ENCODE measurements at regions not wholly inside any gene's neighbourhood (a gene's known extent, or its start where the extent isn't known, plus 50 kb on each side); places are given as distances from the start of the nearest gene placed in this dataset.

DNA sequence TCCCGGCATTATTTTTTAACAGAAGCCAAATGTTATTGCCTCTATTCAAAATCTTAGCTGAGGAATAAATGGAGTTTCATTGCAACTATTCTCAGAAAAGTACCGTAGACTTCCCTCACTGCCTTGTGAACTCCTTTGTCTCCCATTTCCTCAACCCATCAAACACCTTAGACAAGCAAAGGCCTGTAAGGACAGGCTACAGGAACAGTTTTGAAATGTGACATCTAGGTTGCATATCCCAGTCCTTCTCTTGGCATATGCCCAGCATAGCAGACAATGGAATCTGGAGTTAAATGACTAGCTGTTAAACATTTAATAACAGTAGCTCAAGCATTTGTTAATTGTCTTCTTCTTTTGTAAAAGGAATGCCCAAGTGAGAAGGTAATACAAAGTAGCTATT, 1371.7 kb downstream of the STIM2 start:
- Histone ChIP-seq H3K9me3 (ENCODE audit: control insufficient read depth in 1 of 2, low read length in 2 of 2) (peaks cover 0 to 2% of the 10 kb centered on the region in 2 donors), H3K4me1 (ENCODE audit: control insufficient read depth in 1 of 2, insufficient read depth in 2 of 2, low read length in 2 of 2) (no peaks in the 10 kb centered on the region), H3K9ac (ENCODE audit: low read depth in 1 of 2, low read length in 2 of 2) (no peak overlapping the region), H3K36me3 (ENCODE audit: control insufficient read depth in 1 of 2, insufficient read depth in 2 of 2, low read length in 2 of 2) (no peaks in the 10 kb centered on the region), H3K4me3 (ENCODE audit: low read depth in 1 of 2, low read length in 2 of 2) (no peak overlapping the region), H3K27me3 (ENCODE audit: control insufficient read depth in 1 of 2, insufficient read depth in 2 of 2, low read length in 2 of 2) (no peaks in the 10 kb centered on the region), H3K27ac (ENCODE audit: low read depth, low read length) (no peak overlapping the region)

DNA sequence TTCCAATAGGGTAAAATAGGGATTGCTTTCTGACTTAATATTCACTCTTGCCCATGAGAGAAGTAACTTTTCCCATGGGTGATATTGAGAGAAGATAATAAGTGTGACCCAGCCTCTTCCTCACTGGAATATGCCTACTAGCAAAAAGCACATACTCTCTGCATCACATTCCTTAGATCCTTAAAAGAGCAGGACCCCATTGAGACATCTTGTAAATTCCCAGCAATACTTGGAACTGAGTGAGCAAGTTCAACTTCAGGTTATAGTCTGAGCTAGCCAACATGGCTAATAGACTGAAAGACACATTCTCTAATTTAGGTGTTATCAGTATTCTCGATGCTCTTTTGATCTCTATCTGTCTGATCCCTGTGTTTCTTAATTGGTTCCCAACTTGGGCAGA, 1372.3 kb downstream of the STIM2 start:
- Histone ChIP-seq H3K36me3 (ENCODE audit: control insufficient read depth in 1 of 2, insufficient read depth in 2 of 2, low read length in 2 of 2) (no peaks in the 10 kb centered on the region), H3K4me3 (ENCODE audit: low read depth in 1 of 2, low read length in 2 of 2) (no peak overlapping the region), H3K9me3 (ENCODE audit: control insufficient read depth in 1 of 2, low read length in 2 of 2) (peaks cover 0 to 2% of the 10 kb centered on the region in 2 donors), H3K27ac (ENCODE audit: low read depth, low read length) (no peak overlapping the region), H3K27me3 (ENCODE audit: control insufficient read depth in 1 of 2, insufficient read depth in 2 of 2, low read length in 2 of 2) (no peaks in the 10 kb centered on the region), H3K4me1 (ENCODE audit: control insufficient read depth in 1 of 2, insufficient read depth in 2 of 2, low read length in 2 of 2) (no peaks in the 10 kb centered on the region), H3K9ac (ENCODE audit: low read depth in 1 of 2, low read length in 2 of 2) (no peak overlapping the region)

DNA sequence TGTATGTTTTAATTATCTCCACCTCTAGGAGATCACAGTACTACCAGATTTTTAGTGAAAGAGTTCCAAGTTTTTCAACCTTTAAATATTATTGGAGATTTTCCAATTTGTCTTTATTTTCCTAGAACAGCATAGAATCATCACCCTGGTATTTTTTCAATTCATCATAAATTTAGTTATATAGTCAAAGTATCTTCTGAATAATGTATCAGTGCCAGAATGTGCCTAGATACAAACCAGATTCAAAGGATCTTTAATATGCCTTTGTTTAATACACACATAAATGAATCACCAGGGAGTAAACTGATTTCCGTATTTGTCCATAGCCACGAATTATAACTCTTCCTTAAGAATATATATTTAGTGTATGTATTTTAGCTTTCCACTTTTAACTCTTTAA, 1373.1 kb downstream of the STIM2 start:
- Histone ChIP-seq H3K9ac (ENCODE audit: low read depth in 1 of 2, low read length in 2 of 2) (no peak overlapping the region), H3K27me3 (ENCODE audit: control insufficient read depth in 1 of 2, insufficient read depth in 2 of 2, low read length in 2 of 2) (no peaks in the 10 kb centered on the region), H3K36me3 (ENCODE audit: control insufficient read depth in 1 of 2, insufficient read depth in 2 of 2, low read length in 2 of 2) (no peaks in the 10 kb centered on the region), H3K9me3 (ENCODE audit: control insufficient read depth in 1 of 2, low read length in 2 of 2) (peaks cover 0 to 2% of the 10 kb centered on the region in 2 donors), H3K4me3 (ENCODE audit: low read depth in 1 of 2, low read length in 2 of 2) (no peak overlapping the region), H3K4me1 (ENCODE audit: control insufficient read depth in 1 of 2, insufficient read depth in 2 of 2, low read length in 2 of 2) (no peaks in the 10 kb centered on the region), H3K27ac (ENCODE audit: low read depth, low read length) (no peak overlapping the region)

DNA sequence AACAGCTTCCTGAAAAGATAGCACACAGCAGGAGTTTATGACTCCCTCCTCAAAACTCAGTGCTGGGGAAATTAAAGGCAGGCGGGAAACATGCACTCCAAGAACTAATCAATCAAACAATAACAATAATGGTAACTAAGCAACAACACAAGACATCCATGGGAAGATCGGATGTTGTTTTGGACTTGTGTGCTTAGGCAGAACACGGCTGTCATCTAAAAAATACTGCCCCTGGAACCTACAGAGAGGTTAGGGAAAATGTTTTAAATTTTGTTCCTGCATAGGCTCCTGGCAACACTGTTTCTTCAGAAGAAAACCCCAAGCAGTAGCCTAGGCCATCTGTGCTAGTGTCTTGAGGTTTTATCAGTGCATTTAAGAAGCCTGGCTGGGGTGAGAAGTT, 1378.2 kb downstream of the STIM2 start:
- H3K4me1 ChIP-seq (ENCODE audit: control insufficient read depth in 1 of 2, insufficient read depth in 2 of 2, low read length in 2 of 2) = no peaks in the 10 kb centered on the region
- H3K27me3 ChIP-seq (ENCODE audit: control insufficient read depth in 1 of 2, insufficient read depth in 2 of 2, low read length in 2 of 2) = no peaks in the 10 kb centered on the region
- no peaks in the 10 kb centered on the region for H3K36me3 ChIP-seq (ENCODE audit: control insufficient read depth in 1 of 2, insufficient read depth in 2 of 2, low read length in 2 of 2)
- no peak overlapping the region for H3K9ac ChIP-seq (ENCODE audit: low read depth in 1 of 2, low read length in 2 of 2)
- no peak overlapping the region for H3K4me3 ChIP-seq (ENCODE audit: low read depth in 1 of 2, low read length in 2 of 2)
- H3K9me3 ChIP-seq (ENCODE audit: control insufficient read depth in 1 of 2, low read length in 2 of 2) = no peaks in the 10 kb centered on the region
- no peak overlapping the region for H3K27ac ChIP-seq (ENCODE audit: low read depth, low read length)

DNA sequence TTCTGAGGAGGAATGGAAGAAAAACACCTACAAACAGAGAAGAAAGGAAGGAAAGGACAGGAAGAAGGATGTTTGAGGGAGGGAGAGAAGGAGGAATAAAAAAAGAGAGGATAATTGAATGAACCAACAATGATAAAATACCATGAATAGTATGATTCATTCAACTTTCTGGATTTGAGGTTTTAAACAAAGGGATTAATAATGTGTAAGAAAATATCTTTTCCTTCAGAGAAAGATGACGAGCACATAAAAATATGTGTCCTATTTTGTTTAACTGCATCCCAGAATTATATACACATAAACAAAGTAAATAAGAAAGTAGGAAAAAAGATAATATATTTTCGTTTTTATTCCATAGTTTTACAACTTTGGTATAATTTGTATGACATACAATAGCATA, 1380.4 kb downstream of the STIM2 start:
- Histone ChIP-seq H3K27ac (ENCODE audit: low read depth, low read length) (no peak overlapping the region), H3K4me3 (ENCODE audit: low read depth in 1 of 2, low read length in 2 of 2) (no peak overlapping the region), H3K27me3 (ENCODE audit: control insufficient read depth in 1 of 2, insufficient read depth in 2 of 2, low read length in 2 of 2) (no peaks in the 10 kb centered on the region), H3K9ac (ENCODE audit: low read depth in 1 of 2, low read length in 2 of 2) (no peak overlapping the region), H3K36me3 (ENCODE audit: control insufficient read depth in 1 of 2, insufficient read depth in 2 of 2, low read length in 2 of 2) (no peaks in the 10 kb centered on the region), H3K9me3 (ENCODE audit: control insufficient read depth in 1 of 2, low read length in 2 of 2) (no peaks in the 10 kb centered on the region), H3K4me1 (ENCODE audit: control insufficient read depth in 1 of 2, insufficient read depth in 2 of 2, low read length in 2 of 2) (no peaks in the 10 kb centered on the region)

DNA sequence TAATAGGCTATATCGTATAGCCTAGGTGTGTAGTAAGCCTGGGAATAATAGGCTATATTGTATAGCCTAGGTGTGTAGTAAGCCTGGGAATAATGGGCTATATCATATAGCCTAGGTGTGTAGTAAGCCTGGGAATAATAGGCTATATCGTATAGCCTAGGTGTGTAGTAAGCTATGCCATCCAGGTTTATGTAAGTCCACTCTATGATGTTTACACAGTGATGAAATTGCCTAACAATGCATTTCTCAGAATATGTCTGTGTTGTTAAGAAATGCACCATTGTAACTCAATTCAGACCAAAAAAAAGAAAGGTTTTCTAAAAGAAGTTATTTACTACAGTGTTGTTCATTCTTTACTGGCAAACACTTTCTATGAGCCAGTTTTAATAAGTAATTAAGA, 1387.2 kb downstream of the STIM2 start:
- H3K9me3 ChIP-seq (ENCODE audit: control insufficient read depth in 1 of 2, low read length in 2 of 2) = peaks cover 0 to 4% of the 10 kb centered on the region in 2 donors
- H3K9ac ChIP-seq (ENCODE audit: low read depth in 1 of 2, low read length in 2 of 2) = no peak overlapping the region
- no peak overlapping the region for H3K27ac ChIP-seq (ENCODE audit: low read depth, low read length)
- H3K4me3 ChIP-seq (ENCODE audit: low read depth in 1 of 2, low read length in 2 of 2) = no peak overlapping the region
- no peaks in the 10 kb centered on the region for H3K36me3 ChIP-seq (ENCODE audit: control insufficient read depth in 1 of 2, insufficient read depth in 2 of 2, low read length in 2 of 2)
- H3K4me1 ChIP-seq (ENCODE audit: control insufficient read depth in 1 of 2, insufficient read depth in 2 of 2, low read length in 2 of 2) = no peaks in the 10 kb centered on the region
- no peaks in the 10 kb centered on the region for H3K27me3 ChIP-seq (ENCODE audit: control insufficient read depth in 1 of 2, insufficient read depth in 2 of 2, low read length in 2 of 2)

DNA sequence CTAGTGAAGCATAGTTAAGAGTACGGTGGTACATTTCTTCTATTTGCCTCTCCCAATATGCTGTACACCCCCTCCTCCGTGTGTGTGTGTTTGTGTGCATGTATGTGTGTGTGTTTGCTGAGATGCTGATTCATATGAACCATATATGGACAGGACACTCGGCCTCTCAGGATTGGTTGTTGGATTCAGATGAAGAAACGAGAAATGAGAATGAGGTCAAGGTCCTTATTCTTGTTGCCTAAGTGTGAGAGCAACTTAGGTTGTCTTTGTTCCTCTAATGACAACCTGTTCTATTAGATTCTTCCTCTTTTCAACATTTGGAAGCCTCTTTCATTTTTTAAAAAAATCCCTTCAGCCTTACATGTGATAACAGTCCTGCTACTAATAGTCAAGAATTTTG, 1387.6 kb downstream of the STIM2 start:
- H3K9ac ChIP-seq (ENCODE audit: low read depth in 1 of 2, low read length in 2 of 2) = no peak overlapping the region
- no peaks in the 10 kb centered on the region for H3K36me3 ChIP-seq (ENCODE audit: control insufficient read depth in 1 of 2, insufficient read depth in 2 of 2, low read length in 2 of 2)
- peaks cover 0 to 4% of the 10 kb centered on the region in 2 donors for H3K9me3 ChIP-seq (ENCODE audit: control insufficient read depth in 1 of 2, low read length in 2 of 2)
- no peaks in the 10 kb centered on the region for H3K27me3 ChIP-seq (ENCODE audit: control insufficient read depth in 1 of 2, insufficient read depth in 2 of 2, low read length in 2 of 2)
- no peak overlapping the region for H3K4me3 ChIP-seq (ENCODE audit: low read depth in 1 of 2, low read length in 2 of 2)
- H3K4me1 ChIP-seq (ENCODE audit: control insufficient read depth in 1 of 2, insufficient read depth in 2 of 2, low read length in 2 of 2) = no peaks in the 10 kb centered on the region
- no peak overlapping the region for H3K27ac ChIP-seq (ENCODE audit: low read depth, low read length)

DNA sequence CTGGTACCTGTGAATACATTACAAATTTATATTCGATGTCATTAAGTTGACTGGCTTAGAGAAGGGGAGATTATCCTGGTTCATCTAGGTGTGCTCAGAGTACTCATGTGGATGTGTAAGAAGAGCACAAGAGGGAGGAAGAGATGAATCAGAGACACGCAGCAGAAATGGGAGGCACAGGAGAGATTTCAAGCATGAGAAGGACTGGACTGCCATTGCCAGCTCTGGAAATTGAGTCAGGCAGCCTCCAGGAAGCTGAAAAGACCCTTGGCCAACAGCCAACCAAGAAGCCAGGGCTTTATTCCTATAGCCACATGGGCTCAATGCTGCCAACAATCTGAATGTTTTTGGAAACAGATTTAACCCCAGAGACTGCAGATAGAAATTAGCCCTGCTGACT, 1390.0 kb downstream of the STIM2 start:
- Histone ChIP-seq H3K4me1 (ENCODE audit: control insufficient read depth in 1 of 2, insufficient read depth in 2 of 2, low read length in 2 of 2) (no peaks in the 10 kb centered on the region), H3K4me3 (ENCODE audit: low read depth in 1 of 2, low read length in 2 of 2) (no peak overlapping the region), H3K9ac (ENCODE audit: low read depth in 1 of 2, low read length in 2 of 2) (no peak overlapping the region), H3K27ac (ENCODE audit: low read depth, low read length) (no peak overlapping the region), H3K9me3 (ENCODE audit: control insufficient read depth in 1 of 2, low read length in 2 of 2) (peaks cover 4 to 5% of the 10 kb centered on the region in 2 donors), H3K36me3 (ENCODE audit: control insufficient read depth in 1 of 2, insufficient read depth in 2 of 2, low read length in 2 of 2) (no peaks in the 10 kb centered on the region), H3K27me3 (ENCODE audit: control insufficient read depth in 1 of 2, insufficient read depth in 2 of 2, low read length in 2 of 2) (no peaks in the 10 kb centered on the region)

DNA sequence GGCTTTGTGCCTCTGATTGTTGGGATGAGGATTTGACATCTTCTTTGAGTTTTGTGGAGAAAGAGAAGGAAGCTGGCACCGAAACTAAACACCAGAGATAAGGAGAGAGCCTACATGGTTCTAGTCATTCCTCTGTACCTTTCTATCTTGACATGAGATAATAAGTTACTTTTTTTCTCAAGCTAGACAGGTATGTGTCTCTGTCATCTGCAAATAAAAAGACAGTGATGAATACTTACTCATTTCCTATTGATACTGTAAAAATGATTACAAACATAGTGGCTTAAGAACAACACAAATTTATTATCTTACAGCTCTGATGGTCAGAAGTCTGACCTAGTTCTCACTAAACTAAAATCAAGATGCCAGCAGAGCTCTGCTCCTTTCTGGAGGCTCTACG, 1391.2 kb downstream of the STIM2 start:
- no peak overlapping the region for H3K9ac ChIP-seq (ENCODE audit: low read depth in 1 of 2, low read length in 2 of 2)
- no peaks in the 10 kb centered on the region for H3K36me3 ChIP-seq (ENCODE audit: control insufficient read depth in 1 of 2, insufficient read depth in 2 of 2, low read length in 2 of 2)
- H3K4me1 ChIP-seq (ENCODE audit: control insufficient read depth in 1 of 2, insufficient read depth in 2 of 2, low read length in 2 of 2) = no peaks in the 10 kb centered on the region
- H3K27ac ChIP-seq (ENCODE audit: low read depth, low read length) = no peak overlapping the region
- no peak overlapping the region for H3K4me3 ChIP-seq (ENCODE audit: low read depth in 1 of 2, low read length in 2 of 2)
- no peaks in the 10 kb centered on the region for H3K27me3 ChIP-seq (ENCODE audit: control insufficient read depth in 1 of 2, insufficient read depth in 2 of 2, low read length in 2 of 2)
- peaks cover 4 to 5% of the 10 kb centered on the region in 2 donors for H3K9me3 ChIP-seq (ENCODE audit: control insufficient read depth in 1 of 2, low read length in 2 of 2)

DNA sequence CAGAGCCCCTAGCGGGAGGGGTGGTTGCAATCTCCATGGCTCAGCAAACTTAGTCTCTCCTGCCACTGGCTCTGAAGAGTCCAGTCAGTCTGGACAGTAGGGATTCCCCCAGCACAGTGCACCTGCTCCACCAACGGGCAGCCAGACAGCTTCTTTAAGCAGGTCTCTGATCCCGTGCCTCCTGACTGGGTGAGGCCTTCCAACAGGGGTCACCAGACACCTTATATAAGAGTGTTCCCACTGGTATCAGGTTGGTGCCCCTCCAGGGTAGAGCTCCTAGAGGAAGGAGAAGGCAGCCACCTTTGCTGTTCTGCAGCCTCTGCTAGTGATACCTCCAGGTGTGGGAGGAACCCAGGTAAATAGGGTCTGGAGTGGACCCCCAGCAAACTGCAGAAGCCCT, 1393.4 kb downstream of the STIM2 start:
- peaks cover 5 to 9% of the 10 kb centered on the region in 2 donors for H3K9me3 ChIP-seq (ENCODE audit: control insufficient read depth in 1 of 2, low read length in 2 of 2)
- H3K27me3 ChIP-seq (ENCODE audit: control insufficient read depth in 1 of 2, insufficient read depth in 2 of 2, low read length in 2 of 2) = no peaks in the 10 kb centered on the region
- H3K4me1 ChIP-seq (ENCODE audit: control insufficient read depth in 1 of 2, insufficient read depth in 2 of 2, low read length in 2 of 2) = no peaks in the 10 kb centered on the region

DNA sequence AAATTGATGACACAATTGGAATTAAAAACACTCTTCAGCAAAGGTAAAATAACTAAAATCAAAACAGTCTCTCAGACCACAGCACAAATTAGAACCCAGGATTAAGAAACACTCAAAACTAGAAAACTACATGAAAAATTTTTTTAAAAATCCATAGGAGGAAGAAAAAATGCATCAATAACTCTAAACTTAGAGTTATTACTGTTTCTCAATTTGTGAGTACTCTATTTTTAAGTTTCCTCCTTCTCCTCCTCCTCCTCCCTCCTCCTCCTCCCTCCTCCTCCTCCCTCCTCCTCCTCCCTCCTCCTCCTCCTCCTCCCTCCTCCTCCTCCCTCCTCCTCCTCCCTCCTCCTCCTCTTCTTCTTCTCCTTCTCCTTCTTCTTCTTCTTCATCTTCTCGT, 1395.7 kb downstream of the STIM2 start:
- Histone ChIP-seq H3K4me1 (ENCODE audit: control insufficient read depth in 1 of 2, insufficient read depth in 2 of 2, low read length in 2 of 2) (no peaks in the 10 kb centered on the region), H3K4me3 (ENCODE audit: low read depth in 1 of 2, low read length in 2 of 2) (no peak overlapping the region), H3K27ac (ENCODE audit: low read depth, low read length) (no peak overlapping the region), H3K9ac (ENCODE audit: low read depth in 1 of 2, low read length in 2 of 2) (no peak overlapping the region), H3K27me3 (ENCODE audit: control insufficient read depth in 1 of 2, insufficient read depth in 2 of 2, low read length in 2 of 2) (no peaks in the 10 kb centered on the region), H3K36me3 (ENCODE audit: control insufficient read depth in 1 of 2, insufficient read depth in 2 of 2, low read length in 2 of 2) (no peaks in the 10 kb centered on the region), H3K9me3 (ENCODE audit: control insufficient read depth in 1 of 2, low read length in 2 of 2) (peaks cover 5 to 10% of the 10 kb centered on the region in 2 donors)

More for the DNA sequence above, 1393.4 kb downstream of the STIM2 start:
- H3K9ac ChIP-seq (ENCODE audit: low read depth in 1 of 2, low read length in 2 of 2) = no peak overlapping the region
- H3K36me3 ChIP-seq (ENCODE audit: control insufficient read depth in 1 of 2, insufficient read depth in 2 of 2, low read length in 2 of 2) = no peaks in the 10 kb centered on the region
- H3K4me3 ChIP-seq (ENCODE audit: low read depth in 1 of 2, low read length in 2 of 2) = no peak overlapping the region
- no peak overlapping the region for H3K27ac ChIP-seq (ENCODE audit: low read depth, low read length)

All from duodenal mucosa (tissue), 2 donors.